SKM-1 (cell line): ENCODE measurements at regions not wholly inside any gene's neighbourhood (a gene's known extent, or its start where the extent isn't known, plus 50 kb on each side); places are given as distances from the start of the nearest gene placed in this dataset.

Experiments used
- DNase-seq: peaks from one replicate; lab custom pipeline; 2025; ENCODE audit not compliant: unreplicated experiment; lab: John Stamatoyannopoulos, UW

GRCh38 chr7:17016402-17017010 lies 134.7 kb upstream of the AGR3 start:
- DNase-seq, result no peak

- no peak for DNase-seq
Measured at GRCh38 chr7:17019106-17019505, 137.3 kb upstream of the AGR3 start.

- DNase-seq, result no peak
Measured at GRCh38 chr7:17020250-17020649, 138.5 kb upstream of the AGR3 start.

- DNase-seq, result no peak
Measured at GRCh38 chr7:17021205-17021604, 139.4 kb upstream of the AGR3 start.

GRCh38 chr7:17022920-17023319 lies 141.1 kb upstream of the AGR3 start:
- DNase-seq, result no peak

- DNase-seq, result no peak
Measured at GRCh38 chr7:17026269-17026668, 144.5 kb upstream of the AGR3 start.

- DNase-seq, result no peak
Measured at GRCh38 chr7:17027143-17027788, 145.5 kb upstream of the AGR3 start.

GRCh38 chr7:17027789-17028152 lies 146.0 kb upstream of the AGR3 start:
- no peak for DNase-seq

GRCh38 chr7:17029150-17029549 lies 147.4 kb upstream of the AGR3 start:
- DNase-seq, result no peak

GRCh38 chr7:17030559-17030958 lies 148.8 kb upstream of the AGR3 start:
- no peak for DNase-seq

- DNase-seq, result no peak
Measured at GRCh38 chr7:17031906-17032551, 150.2 kb upstream of the AGR3 start.

- no peak for DNase-seq
Measured at GRCh38 chr7:17033245-17033644, 151.5 kb upstream of the AGR3 start.

GRCh38 chr7:17036584-17036983 lies 154.8 kb upstream of the AGR3 start:
- DNase-seq, result no peak

- no peak for DNase-seq
Measured at GRCh38 chr7:17037356-17037755, 155.6 kb upstream of the AGR3 start.

- no peak for DNase-seq
Measured at GRCh38 chr7:17038160-17038782, 156.5 kb upstream of the AGR3 start.

- DNase-seq, result no peak
Measured at GRCh38 chr7:17038783-17039170, 157.0 kb upstream of the AGR3 start.

- DNase-seq, result no peak
Measured at GRCh38 chr7:17039372-17039771, 157.6 kb upstream of the AGR3 start.

GRCh38 chr7:17040716-17041115 lies 158.9 kb upstream of the AGR3 start:
- no peak for DNase-seq

GRCh38 chr7:17041324-17041723 lies 159.5 kb upstream of the AGR3 start:
- DNase-seq, result peak; percentile 65

- DNase-seq, result no peak
Measured at GRCh38 chr7:17042211-17042610, 160.4 kb upstream of the AGR3 start.

GRCh38 chr7:17043012-17043877 lies 161.5 kb upstream of the AGR3 start:
- DNase-seq, result no peak
